ENCODE measurements at regions not wholly inside any gene's neighbourhood (a gene's known extent, or its start where the extent isn't known, plus 50 kb on each side); places are given as distances from the start of the nearest gene placed in this dataset.

GRCh38 chr1:9454494-9455066 is 84.7 kb upstream of the SLC25A33 start:
- H3K4me3 Mint-ChIP-seq = no peak overlapping the region

More at GRCh38 chr1:9454494-9455066, 84.7 kb upstream of the SLC25A33 start:
- Mint-ChIP-seq H3K27me3 (no peaks in the 10 kb centered on the region), H3K9me3 (ENCODE audit: insufficient read depth) (no peaks in the 10 kb centered on the region), H3K27ac (no peak overlapping the region), H3K4me1 (peaks cover 3% of the 10 kb centered on the region)
- no peak for ATAC-seq (ENCODE audit: low read depth)
- CTCF ChIA-PET = interaction anchor here (0.6 to 11.7 kb wide), 27 partner anchors 8 to 1117 kb away, joined by 3 to 352 read pairs (median 5); partner anchors contain the start of genes H6PD and SPSB1
- TF ChIP-seq CTCF (IDR thresholded peaks at IDR 0.05) = no peak
- no peak for TF ChIP-seq EZH2 (IDR thresholded peaks at IDR 0.05; ENCODE audit: borderline replicate concordance, insufficient read depth, low read depth, low read length, poor library complexity, severe bottlenecking)
- Histone ChIP-seq H3K9me3 (ENCODE audit: control extremely low read depth in 1 of 3, control insufficient read depth in 2 of 3, insufficient read depth in 1 of 3, low read length in 2 of 3) (no peaks in the 10 kb centered on the region), H3K27ac (ENCODE audit: low read length in 2 of 2) (no peak overlapping the region), H3K4me2 (replicated peaks; ENCODE audit: low read depth, low read length, poor library complexity, severe bottlenecking) (no peak overlapping the region), H3K36me3 (replicated peaks in 1 of 2; ENCODE audit: control extremely low read depth in 1 of 2, control insufficient read depth in 1 of 2, extremely low read depth in 1 of 2, insufficient read depth in 2 of 2, low read length in 1 of 2) (no peaks in the 10 kb centered on the region), H2AFZ (ENCODE audit: insufficient read depth, low read depth, low read length, poor library complexity, severe bottlenecking) (no peak overlapping the region), H3K79me2 (ENCODE audit: control insufficient read depth, insufficient read depth, low read length) (no peaks in the 10 kb centered on the region), H4K20me1 (ENCODE audit: control insufficient read depth, insufficient read depth, low read length, poor library complexity, severe bottlenecking) (no peaks in the 10 kb centered on the region), H3K9ac (ENCODE audit: low read length) (no peak overlapping the region), H3K27me3 (replicated peaks in 1 of 4; ENCODE audit: control extremely low read depth in 1 of 4, control insufficient read depth in 3 of 4, insufficient read depth in 4 of 4, low read length in 3 of 4) (peaks cover 0 to under 1% (median under 1%) of the 10 kb centered on the region in 4 experiments), H3K4me3 (ENCODE audit: control extremely low read depth in 1 of 5, extremely low read depth in 1 of 5, insufficient read depth in 1 of 5, low read depth in 2 of 5, low read length in 4 of 5) (no peak overlapping the region), H3K4me1 (ENCODE audit: control insufficient read depth in 2 of 2, insufficient read depth in 2 of 2, low read length in 2 of 2) (peaks cover 0 to 3% of the 10 kb centered on the region in 2 donors)
- no peak for DNase-seq
- WGBS (ENCODE audit: insufficient coverage) = 83% methylated on average over 10 of the region's 13 CpGs
- intact Hi-C loops (cut with micrococcal nuclease) = no loop called here
- POLR2A ChIA-PET = interaction anchor here (0.7 to 1.8 kb wide), 2 partner anchors 165 to 372 kb away, joined by 9 to 11 read pairs; no protein-coding TSS in a partner anchor
